ENCODE measurements at regions not wholly inside any gene's neighbourhood (a gene's known extent, or its start where the extent isn't known, plus 50 kb on each side); places are given as distances from the start of the nearest gene placed in this dataset.

GRCh38 chr12:115636546-115636945, 640.9 kb downstream of the MED13L start:
- TF ChIP-seq POLR2A (IDR thresholded peaks at IDR 0.05) (no peak), POLR2AphosphoS5 (IDR thresholded peaks at IDR 0.05) (no peak), EP300 (IDR thresholded peaks at IDR 0.05) (no peak), CTCF (IDR thresholded peaks at IDR 0.05) (no peak)

All from upper lobe of left lung (tissue), 4 donors.